Stimulated activated naive CD8-positive, alpha-beta T cell treated with anti-CD3 and anti-CD28 coated beads, Interleukin-15, amount 100 ng/mL, for 72 hours (primary cell): ENCODE measurements at regions not wholly inside any gene's neighbourhood (a gene's known extent, or its start where the extent isn't known, plus 50 kb on each side); places are given as distances from the start of the nearest gene placed in this dataset.

Experiments used
- ATAC-seq: fragments of 150-1000 bp; cut with Tn5 transposase; 2 replicates; pipeline ENCODE4 v1.10.0; 2021; ENCODE audit warnings: mild to moderate bottlenecking, moderate library complexity
- DNase-seq, 2 donors: peaks; one replicate each; pipeline ENCODE4 v3.0.0; 2021 to 2022
- H3K27ac Mint-ChIP-seq, 2 donors: one replicate each; pipeline ENCODE4 v1.8.0; 2022; ENCODE audit warnings: mild to moderate bottlenecking in 2 of 2, mixed read lengths in 2 of 2, moderate library complexity in 2 of 2
- H3K27me3 Mint-ChIP-seq: one replicate; pipeline ENCODE4 v1.8.0; 2022; ENCODE audit warnings: mixed read lengths
- H3K4me1 Mint-ChIP-seq: one replicate; pipeline ENCODE4 v1.8.0; 2022; ENCODE audit warnings: mild to moderate bottlenecking, mixed read lengths
- H3K4me3 Mint-ChIP-seq, 2 donors: one replicate each; pipeline ENCODE4 v1.8.0; 2022; ENCODE audit warnings: mild to moderate bottlenecking in 2 of 2, mixed read lengths in 2 of 2, moderate library complexity in 1 of 2
- H3K9me3 Mint-ChIP-seq, 2 donors: one replicate each; pipeline ENCODE4 v1.8.0; 2022; ENCODE audit warnings: mixed read lengths in 2 of 2

DNA sequence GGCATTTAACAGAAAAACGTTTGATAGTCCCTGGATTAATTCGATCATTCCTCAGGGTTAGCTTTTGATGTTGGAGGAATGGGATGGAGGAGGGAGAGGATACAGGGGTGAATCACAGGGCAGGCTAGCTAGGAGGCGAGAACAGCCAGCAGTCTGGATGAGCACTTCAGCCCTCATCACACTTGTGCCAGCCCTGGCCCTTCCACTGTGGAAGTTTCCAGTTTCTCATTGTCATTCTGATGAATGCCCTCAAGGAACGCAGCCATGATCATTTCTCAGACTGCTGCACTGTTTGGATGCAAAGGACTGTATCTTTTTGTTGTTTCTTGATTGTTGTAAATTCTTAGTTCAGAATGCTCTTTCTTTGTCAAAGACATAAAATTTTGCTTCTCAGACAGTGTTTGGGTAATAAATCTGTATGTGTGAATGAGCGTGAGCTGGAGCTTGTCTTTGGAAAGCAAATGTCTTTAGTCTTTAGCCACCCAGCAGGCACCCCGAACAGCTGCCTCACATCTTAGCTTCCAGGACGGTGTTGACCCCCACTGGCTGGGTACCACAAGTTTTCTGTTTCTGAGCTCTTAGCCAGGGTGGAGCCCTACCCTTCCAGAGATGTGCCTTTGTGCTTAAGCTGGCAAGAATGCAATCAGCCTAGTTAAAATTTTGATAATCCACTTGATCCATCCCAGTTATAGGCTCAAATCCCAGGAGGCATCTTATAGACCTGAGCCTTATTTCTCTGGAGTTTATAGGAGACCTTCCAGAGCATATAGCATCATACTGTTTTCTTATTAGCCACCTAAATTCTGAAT is 121.1 kb downstream of the PDCD6IP start:
- no peak overlapping the region for H3K4me3 Mint-ChIP-seq
- H3K9me3 Mint-ChIP-seq = no peaks in the 10 kb centered on the region
- DNase-seq (no peak), ATAC-seq (no peak)
- no peaks in the 10 kb centered on the region for H3K4me1 Mint-ChIP-seq
- H3K27ac Mint-ChIP-seq = peak overlapping the region in 1 of 2 donors; percentile 45
- no peaks in the 10 kb centered on the region for H3K27me3 Mint-ChIP-seq

DNA sequence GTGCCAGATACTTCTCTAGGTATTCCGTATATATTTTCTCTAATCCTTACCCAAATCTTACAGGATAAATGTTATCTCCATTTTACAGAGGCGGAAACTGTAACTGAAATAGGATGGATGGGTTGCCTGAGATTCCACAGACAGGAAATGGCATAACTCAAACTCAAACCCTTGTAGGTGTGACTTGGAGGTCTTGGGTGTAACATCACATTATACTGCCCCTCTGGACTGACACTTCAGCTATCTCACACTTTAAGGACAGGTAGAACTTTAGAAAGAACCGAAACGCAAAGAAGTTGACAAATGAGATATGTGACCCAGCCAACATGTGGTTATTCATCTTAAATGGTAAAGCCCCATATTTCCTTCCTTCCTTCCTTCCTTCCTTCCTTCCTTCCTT is 122.1 kb downstream of the PDCD6IP start:
- Mint-ChIP-seq H3K9me3 (no peaks in the 10 kb centered on the region), H3K4me3 (no peak overlapping the region), H3K27me3 (no peaks in the 10 kb centered on the region), H3K4me1 (no peaks in the 10 kb centered on the region), H3K27ac (no peak overlapping the region)
- DNase-seq = no peak
- ATAC-seq = no peak

DNA sequence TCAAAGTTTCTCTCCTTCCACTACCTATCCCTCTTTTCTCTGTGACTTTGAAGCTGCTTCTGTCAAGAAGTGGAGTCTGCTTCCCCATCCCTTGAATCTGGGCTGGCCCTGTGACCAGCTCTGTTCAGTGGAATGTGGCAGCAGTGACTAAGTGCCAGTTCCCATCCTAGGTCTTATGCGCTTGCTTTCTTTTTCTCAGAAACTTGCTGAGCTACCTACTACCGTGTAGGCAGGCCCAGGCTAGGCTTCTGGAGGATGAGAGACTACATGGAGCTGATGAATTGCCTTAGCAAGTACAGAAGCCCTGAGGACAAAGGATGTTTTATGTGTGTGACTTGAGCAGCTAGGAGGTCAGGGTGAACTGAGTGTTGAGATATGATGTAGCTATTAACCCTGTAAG is 123.2 kb downstream of the PDCD6IP start:
- no peak overlapping the region for H3K27ac Mint-ChIP-seq
- ATAC-seq (no peak), DNase-seq (no peak)
- no peaks in the 10 kb centered on the region for H3K4me1 Mint-ChIP-seq
- no peaks in the 10 kb centered on the region for H3K27me3 Mint-ChIP-seq
- H3K9me3 Mint-ChIP-seq = no peaks in the 10 kb centered on the region
- no peak overlapping the region for H3K4me3 Mint-ChIP-seq

DNA sequence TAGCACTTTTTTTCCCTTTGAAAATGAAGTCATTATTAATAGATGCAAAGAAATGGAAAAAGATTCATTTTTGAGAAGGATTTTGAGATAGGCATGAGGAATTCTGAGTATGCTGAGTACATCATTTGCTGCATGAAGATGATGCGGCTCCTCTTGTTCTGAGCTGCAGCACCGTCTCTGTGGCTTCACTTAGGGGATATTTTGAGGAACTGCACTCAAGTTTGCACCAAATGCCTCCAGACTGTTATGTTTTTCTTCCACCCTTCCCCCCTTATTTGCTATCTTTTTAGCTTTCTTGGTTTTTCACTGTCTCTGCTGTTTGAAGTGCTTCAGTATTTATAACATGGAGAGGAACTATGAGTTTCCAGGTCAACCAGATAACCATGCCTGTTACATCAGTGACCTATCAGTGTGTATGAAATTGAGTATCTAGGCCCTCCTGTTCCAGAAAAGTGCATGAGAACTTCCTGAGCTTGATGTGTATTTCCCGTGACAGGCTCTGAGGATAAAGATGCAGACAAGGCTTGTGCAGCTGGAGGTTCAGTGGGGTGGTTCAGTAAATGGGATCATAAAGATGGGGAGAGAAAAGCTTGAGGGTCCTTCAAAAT is 128.7 kb downstream of the PDCD6IP start:
- no peaks in the 10 kb centered on the region for H3K4me1 Mint-ChIP-seq
- H3K27ac Mint-ChIP-seq = no peak overlapping the region
- ATAC-seq (no peak), DNase-seq (no peak)
- no peaks in the 10 kb centered on the region for H3K27me3 Mint-ChIP-seq
- no peaks in the 10 kb centered on the region for H3K9me3 Mint-ChIP-seq
- no peak overlapping the region for H3K4me3 Mint-ChIP-seq

DNA sequence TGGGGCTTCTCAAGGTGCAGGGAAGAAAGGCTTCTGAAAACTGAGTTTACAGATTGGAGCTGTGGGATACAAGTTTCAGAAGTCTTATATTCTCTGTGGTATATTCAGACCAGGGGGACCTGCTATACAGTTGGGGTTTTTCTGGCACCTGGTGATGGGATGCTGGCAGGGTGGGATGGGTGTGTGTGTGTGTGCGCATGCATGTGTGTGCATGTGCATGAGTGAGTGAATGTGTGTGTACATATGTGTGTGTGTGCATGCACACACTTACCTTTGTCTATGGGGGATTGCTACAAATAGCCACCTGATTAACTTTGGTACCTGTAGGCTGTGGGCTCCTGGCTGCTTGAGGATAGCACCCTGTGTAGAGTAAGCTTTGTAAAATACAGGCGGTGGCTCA is 131.4 kb downstream of the PDCD6IP start:
- H3K9me3 Mint-ChIP-seq = no peaks in the 10 kb centered on the region
- peak; percentile 23 for ATAC-seq
- no peak for DNase-seq
- H3K4me3 Mint-ChIP-seq = no peak overlapping the region
- H3K27me3 Mint-ChIP-seq = no peaks in the 10 kb centered on the region
- no peak overlapping the region for H3K27ac Mint-ChIP-seq
- H3K4me1 Mint-ChIP-seq = no peaks in the 10 kb centered on the region

DNA sequence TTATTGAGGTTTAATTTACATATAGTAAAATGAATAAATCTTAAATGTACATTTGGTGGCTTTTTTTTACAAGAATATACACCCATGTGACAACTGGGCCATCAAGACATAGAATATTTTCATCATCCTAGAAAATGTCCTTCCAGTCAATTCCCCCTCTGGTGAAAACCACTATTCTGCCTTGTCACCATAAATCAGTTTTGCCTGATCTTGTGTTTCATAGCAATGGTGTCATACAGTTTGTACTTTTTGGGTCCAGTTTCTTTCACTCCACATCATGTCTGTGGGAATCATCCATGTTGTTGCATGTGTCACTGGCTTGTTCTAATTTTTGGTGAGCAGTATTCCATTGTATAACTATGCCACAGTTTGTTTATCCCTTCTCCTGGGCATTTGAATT is 133.1 kb downstream of the PDCD6IP start:
- no peaks in the 10 kb centered on the region for H3K27me3 Mint-ChIP-seq
- no peak overlapping the region for H3K4me3 Mint-ChIP-seq
- H3K4me1 Mint-ChIP-seq = no peaks in the 10 kb centered on the region
- ATAC-seq (no peak), DNase-seq (no peak)
- H3K27ac Mint-ChIP-seq = no peak overlapping the region
- peaks cover 0 to 8% of the 10 kb centered on the region in 2 donors for H3K9me3 Mint-ChIP-seq

DNA sequence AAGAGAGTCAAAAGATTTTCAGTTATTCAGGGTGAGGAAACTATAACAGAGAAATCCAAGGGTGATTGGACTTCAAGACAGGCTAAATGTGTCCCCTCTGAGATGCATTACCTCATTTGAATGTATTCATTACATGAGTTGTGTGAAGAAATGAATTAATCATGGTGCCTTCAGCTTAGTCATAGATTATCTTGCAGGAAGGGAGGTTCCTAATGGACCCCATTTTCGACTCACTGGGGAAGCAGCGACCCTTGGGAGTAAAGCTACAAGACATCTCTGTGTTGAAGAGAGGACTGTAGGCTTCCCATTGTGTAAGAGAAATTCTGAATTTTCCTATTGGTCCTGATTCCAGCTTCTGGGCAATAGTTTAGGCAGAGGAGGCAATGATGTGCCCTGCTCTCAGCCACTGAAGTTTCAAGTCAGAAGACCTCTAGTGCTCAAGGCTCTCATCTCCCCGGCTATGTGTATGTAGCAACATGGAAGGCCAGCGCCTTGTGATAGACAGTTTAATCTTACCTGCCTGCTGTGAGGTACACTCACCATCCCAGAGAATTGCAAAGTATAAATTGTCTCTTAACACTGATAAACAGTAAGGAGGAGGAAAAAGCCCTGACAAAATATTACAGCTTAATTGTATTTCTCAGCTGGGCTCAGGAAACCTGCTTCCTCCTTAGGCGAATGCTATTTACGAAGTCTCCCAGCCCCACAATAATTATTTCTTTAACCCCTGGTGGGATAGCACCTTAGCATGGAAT is 133.8 kb downstream of the PDCD6IP start:
- Mint-ChIP-seq H3K4me3 (no peak overlapping the region), H3K4me1 (no peaks in the 10 kb centered on the region), H3K9me3 (peaks cover 0 to 8% of the 10 kb centered on the region in 2 donors), H3K27me3 (no peaks in the 10 kb centered on the region), H3K27ac (no peak overlapping the region)
- DNase-seq (no peak), ATAC-seq (no peak)

DNA sequence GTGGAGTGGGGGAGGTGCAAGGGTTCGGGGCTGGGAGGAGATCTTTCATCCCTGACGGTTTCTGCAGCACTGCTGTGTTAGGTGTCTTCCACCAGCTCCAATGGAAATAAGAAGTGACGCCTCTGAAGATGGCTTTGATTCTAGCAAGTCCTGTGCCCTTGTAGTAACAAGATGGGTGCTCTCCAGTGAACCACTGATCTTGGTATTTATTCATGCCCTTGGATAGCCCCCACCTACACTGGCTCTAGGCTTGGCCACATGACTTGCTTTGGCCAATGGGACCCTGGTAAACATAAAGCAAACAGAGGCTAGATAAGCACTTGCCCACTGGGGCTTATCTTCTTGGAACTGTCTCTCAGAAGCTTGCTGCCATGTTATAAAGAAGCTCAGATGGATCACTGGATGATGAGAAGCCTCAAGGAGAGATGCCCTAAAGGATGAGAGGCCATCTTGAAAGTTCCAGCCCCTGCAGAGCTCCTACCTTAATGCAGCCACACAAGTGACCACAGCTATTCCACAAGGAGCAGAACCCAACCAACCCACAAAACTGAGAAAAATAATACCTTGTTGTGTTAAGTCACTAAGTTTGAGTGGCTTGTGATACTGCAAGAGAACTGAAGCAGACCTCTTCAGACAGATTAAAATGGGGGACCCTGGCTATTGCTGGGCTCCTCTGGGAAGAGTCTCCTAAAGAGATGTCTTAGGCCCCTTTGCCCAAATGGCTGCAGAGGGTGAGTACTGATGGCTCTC is 137.9 kb downstream of the PDCD6IP start:
- peaks cover 0 to 8% of the 10 kb centered on the region in 2 donors for H3K9me3 Mint-ChIP-seq
- H3K4me1 Mint-ChIP-seq = peaks cover under 1% of the 10 kb centered on the region
- ATAC-seq (no peak), DNase-seq (no peak)
- H3K27me3 Mint-ChIP-seq = no peaks in the 10 kb centered on the region
- no peak overlapping the region for H3K4me3 Mint-ChIP-seq
- H3K27ac Mint-ChIP-seq = no peak overlapping the region

DNA sequence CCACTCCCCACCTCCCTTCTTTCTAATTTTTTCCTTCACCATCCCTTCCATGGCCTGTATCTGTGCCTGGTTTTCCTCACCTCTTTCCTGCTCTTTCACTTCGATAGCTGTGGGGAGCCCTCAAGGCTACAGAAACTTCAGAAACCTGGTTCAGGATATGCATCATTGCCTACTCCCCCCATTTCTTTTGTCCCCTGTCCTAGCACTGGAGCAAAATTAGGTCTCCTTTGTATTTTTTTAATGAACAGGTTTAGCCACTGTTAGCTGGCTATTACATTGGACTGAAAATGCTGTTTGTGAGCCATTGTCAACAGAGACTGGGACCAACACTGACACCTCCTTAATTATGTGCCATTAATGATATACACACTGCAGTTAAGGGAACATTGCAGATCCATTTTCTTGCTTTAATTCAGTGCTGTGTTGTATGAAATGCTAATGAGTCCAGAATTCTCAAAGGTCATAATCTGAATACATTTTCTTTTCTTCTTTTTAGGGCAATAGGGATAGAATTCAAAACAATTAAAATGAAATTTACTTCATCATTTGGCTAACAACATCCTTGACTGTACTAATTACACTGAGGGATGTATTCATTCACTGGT is 138.6 kb downstream of the PDCD6IP start:
- no peak for ATAC-seq
- H3K4me1 Mint-ChIP-seq = peaks cover 7% of the 10 kb centered on the region
- H3K27me3 Mint-ChIP-seq = no peaks in the 10 kb centered on the region
- H3K4me3 Mint-ChIP-seq = no peak overlapping the region
- H3K9me3 Mint-ChIP-seq = peaks cover 0 to 8% of the 10 kb centered on the region in 2 donors
- no peak for DNase-seq
- H3K27ac Mint-ChIP-seq = no peak overlapping the region

DNA sequence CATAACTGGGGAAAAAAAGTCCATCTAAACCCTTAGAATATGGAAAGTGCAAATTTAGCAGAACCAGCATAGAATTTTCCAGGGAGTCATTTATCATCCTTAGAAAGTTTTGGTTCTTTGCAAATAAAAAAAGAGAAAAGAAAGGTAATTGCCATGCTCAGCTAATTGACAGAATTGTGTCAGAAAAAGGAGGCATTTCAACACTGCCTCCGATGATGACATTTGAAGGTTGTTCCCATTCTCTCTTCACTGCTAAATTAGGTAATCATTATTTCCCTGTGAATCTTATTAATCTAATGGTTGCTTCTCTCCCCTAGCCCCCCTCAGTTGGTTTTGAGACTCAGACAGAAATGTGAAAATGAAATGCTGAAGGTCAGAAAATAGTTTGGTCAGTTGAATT is 139.2 kb downstream of the PDCD6IP start:
- H3K27ac Mint-ChIP-seq = no peak overlapping the region
- no peak overlapping the region for H3K4me3 Mint-ChIP-seq
- H3K4me1 Mint-ChIP-seq = peaks cover 13% of the 10 kb centered on the region
- DNase-seq (no peak), ATAC-seq (no peak)
- H3K27me3 Mint-ChIP-seq = no peaks in the 10 kb centered on the region
- peaks cover 0 to 8% of the 10 kb centered on the region in 2 donors for H3K9me3 Mint-ChIP-seq

DNA sequence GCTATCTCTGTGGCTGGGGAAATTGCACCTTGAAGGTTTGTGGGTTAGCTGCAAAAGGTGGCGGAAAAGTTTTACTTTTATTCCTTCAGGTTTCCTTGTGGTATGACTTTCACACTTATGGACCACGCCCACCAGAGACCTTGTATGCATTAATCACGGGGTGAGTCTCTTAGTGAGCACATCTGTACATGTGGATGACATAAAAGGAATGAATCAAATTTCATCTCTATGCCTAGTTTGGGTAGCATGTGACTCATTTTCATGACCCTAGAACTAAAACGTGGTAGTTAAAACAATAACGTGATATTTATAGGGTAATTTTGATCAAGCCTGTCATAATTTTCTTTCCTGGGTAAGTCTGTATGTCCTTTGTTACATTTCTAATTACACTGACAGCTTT is 141.7 kb downstream of the PDCD6IP start:
- ATAC-seq (no peak), DNase-seq (no peak)
- H3K27ac Mint-ChIP-seq = no peak overlapping the region
- H3K27me3 Mint-ChIP-seq = no peaks in the 10 kb centered on the region
- peaks cover 15% of the 10 kb centered on the region for H3K4me1 Mint-ChIP-seq
- H3K4me3 Mint-ChIP-seq = no peak overlapping the region
- peaks cover 0 to 6% of the 10 kb centered on the region in 2 donors for H3K9me3 Mint-ChIP-seq

DNA sequence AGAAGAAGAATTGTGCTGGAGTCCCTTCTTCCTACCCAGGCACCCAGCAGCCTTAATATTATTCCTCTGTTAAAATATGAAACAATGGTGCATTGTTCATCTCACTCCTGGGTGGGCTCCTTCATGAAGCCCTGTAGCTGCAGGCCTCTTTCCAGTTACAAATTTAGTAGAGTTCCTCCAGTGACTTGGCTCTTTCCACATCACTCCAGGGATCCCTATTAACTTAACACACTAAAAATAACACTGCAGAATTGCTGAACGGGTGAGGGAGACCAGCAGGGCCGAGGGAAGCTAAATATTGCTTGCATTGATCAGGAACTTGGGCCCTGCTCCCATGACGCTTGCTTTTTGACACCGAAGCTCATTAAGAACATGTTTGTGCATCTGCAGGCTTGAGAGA is 142.3 kb downstream of the PDCD6IP start:
- Mint-ChIP-seq H3K27me3 (no peaks in the 10 kb centered on the region), H3K9me3 (no peaks in the 10 kb centered on the region), H3K4me1 (peaks cover 15% of the 10 kb centered on the region), H3K27ac (no peak overlapping the region), H3K4me3 (no peak overlapping the region)
- ATAC-seq (no peak), DNase-seq (no peak)

DNA sequence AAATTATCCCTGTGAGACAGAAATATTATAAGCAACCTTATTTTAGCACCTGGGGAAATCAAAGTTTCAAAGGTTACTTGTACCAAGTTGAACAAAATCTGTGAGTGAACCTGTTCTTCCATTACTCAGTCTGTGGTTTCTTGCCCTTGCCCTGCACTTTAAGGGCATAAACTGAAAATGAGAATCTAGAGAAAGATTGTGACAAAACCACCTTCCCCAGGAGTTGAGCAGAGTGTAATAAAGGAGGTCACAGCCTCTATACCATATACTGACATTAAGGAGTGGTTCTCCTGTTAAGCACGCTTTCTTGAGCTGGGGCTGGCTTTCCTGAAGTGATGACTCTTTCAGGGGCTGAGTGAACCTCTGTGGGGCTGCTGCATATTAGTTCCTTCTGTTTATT is 143.4 kb downstream of the PDCD6IP start:
- H3K27me3 Mint-ChIP-seq = no peaks in the 10 kb centered on the region
- no peaks in the 10 kb centered on the region for H3K9me3 Mint-ChIP-seq
- no peak overlapping the region for H3K4me3 Mint-ChIP-seq
- peaks cover 15% of the 10 kb centered on the region for H3K4me1 Mint-ChIP-seq
- peak; percentile 89 for ATAC-seq
- H3K27ac Mint-ChIP-seq = no peak overlapping the region
- no peak for DNase-seq

DNA sequence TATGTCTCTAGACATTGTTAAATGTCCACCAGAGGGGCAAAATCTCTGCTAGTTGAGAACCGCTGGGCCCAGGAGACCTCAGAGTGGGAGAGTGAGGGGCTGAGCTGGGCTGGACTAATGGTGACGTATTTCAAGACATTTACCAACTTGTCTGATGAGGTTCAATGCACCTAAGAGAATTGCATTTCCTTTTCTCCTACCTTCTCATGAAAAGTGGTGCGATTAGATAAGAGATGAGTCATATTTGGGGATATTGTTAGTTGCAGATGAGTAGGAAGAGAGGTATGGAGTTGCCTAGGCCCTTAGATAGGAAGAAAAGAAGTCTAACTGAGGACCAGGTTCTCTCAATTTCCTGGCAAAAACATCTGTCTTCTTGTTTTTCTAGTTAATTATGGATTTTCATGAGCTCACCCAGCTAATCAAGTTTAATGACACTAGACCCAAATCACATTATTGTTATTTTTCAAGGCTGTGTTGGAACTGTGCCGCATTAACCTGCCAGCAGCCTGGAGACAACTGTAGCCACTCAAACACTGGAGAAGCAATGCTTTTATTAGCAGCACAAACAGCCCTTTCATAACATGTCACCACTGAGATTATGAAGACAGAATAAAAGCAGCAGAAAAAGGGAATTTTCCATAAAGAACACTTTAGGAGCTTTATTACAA is 144.2 kb downstream of the PDCD6IP start:
- no peak for ATAC-seq
- Mint-ChIP-seq H3K4me3 (no peak overlapping the region), H3K9me3 (no peaks in the 10 kb centered on the region), H3K27me3 (no peaks in the 10 kb centered on the region), H3K27ac (no peak overlapping the region), H3K4me1 (peaks cover 15% of the 10 kb centered on the region)
- no peak for DNase-seq

DNA sequence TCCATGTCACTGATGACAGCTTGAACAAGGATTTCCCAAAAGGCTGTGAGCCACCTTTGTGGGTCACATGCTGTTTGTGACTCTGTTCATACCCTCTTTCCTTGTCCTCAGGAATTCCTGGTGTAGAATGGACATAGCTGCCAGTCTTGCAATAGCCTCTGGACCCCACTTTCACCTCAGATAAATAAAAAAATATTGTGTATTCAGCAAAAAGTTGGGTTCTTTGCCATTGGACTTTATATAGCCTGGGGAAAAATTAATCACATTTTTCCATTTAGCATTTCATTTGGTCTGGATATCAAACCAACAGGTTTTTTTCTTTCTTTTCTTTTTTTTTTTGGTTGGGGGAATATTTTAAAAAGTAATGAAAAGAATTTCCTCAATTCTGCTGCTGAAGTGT is 144.8 kb downstream of the PDCD6IP start:
- Mint-ChIP-seq H3K9me3 (no peaks in the 10 kb centered on the region), H3K4me3 (no peak overlapping the region)

More for the DNA sequence above, 144.8 kb downstream of the PDCD6IP start:
- Mint-ChIP-seq H3K4me1 (peaks cover 15% of the 10 kb centered on the region), H3K27ac (no peak overlapping the region), H3K27me3 (no peaks in the 10 kb centered on the region)
- DNase-seq (no peak), ATAC-seq (no peak)
